ENCODE measurements at regions not wholly inside any gene's neighbourhood (a gene's known extent, or its start where the extent isn't known, plus 50 kb on each side); places are given as distances from the start of the nearest gene placed in this dataset.

- DNase-seq (ENCODE audit: low read depth, low spot score), result no peak
These were observed 212.2 kb upstream of the RAB4A start for GRCh38 chr1:229058729-229059128.

GRCh38 chr1:229059671-229060539, 211.0 kb upstream of the RAB4A start:
- DNase-seq (ENCODE audit: low read depth, low spot score), result no peak

- DNase-seq (ENCODE audit: low read depth, low spot score), result no peak
These were observed 208.8 kb upstream of the RAB4A start for GRCh38 chr1:229062135-229062534.

DNA sequence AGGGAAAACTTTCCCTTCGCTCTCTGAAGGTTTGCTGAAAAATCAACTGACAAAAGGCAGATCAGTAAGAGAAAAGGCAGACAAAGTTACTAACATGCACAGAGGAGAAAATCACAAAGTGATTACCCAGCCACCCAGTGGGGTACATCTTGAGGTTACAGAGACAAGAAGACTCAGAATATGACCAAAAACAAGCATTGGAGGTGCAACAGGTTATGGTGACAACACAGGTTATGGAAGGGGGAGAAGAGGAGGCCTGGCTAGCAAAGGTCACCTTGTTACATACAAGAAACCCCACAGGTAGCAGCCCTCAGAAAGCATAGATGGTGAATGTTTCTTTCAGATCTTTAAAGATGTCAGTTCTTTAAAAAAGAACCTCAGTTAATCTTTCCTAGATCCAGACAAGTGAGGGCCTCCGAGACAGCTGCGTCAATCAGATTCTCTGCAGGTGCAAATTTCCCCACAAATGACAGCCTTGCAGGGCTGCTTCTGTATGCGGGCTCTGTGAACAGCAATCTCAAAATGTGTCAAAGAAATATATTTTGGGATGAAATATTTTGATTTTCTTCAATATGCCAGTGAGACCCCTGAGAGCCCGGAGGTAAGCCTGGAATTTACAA, 207.6 kb upstream of the RAB4A start:
- DNase-seq (ENCODE audit: low read depth, low spot score), result no peak

- DNase-seq (ENCODE audit: low read depth, low spot score), result no peak
These were observed 206.4 kb upstream of the RAB4A start for GRCh38 chr1:229064320-229065168.

- no peak for DNase-seq (ENCODE audit: low read depth, low spot score)
These were observed 205.3 kb upstream of the RAB4A start for GRCh38 chr1:229065613-229066012.

- DNase-seq (ENCODE audit: low read depth, low spot score), result no peak
These were observed 204.3 kb upstream of the RAB4A start for GRCh38 chr1:229066591-229066990.

DNA sequence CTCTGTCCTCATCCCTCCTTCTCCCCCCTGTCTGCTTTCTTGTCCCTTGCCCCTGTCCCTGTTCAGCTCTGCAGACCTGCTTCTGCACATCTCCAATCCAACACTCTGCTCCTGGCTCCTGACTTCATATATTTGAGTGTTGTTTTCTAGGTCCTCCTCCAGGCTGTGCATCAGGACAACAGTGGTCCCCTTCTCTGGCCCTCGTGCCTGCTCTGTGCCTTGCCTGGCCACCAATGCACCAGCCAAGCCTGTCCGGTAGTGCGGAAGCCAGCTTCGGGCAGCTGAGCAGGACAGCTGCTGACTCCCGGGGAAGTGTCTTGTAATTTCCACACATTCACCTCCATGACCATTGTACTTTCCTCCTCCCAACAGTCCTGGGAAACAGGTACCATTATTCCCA, 203.4 kb upstream of the RAB4A start:
- no peak for DNase-seq (ENCODE audit: low read depth, low spot score)

DNA sequence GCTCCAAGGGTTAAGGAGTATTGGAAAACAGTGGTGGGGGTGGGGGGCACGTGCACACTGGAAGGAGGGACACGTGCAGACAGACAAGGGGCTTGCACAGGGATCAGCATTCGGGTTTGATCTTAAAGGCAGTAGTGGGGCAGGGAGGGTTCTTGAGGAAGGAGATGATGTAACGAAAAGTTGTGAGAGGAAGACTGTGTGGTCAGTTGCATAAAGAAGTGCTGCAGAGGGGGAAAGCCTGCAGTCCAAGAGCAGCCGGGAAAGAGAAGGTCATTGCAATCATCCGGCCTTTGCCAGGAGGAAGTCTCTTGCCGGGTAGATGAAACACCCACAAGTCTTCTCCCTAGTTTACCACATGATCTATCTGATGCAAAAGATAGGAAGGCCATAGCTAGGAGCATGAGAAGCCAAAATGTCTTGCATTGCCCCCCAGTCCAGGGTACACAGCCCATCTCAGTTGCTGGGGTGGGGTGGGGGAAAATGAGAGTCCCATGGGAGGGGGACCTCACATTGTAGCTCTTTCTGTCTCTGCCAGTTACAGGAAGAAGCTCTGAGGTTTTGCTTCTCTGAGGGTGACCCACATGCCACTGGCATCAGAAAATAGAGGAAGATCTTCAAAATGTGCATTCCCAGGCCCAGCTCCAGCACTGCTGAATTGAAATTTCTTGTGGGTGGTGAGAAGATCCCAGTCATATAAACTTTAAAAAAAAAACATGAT, 202.5 kb upstream of the RAB4A start:
- DNase-seq (ENCODE audit: low read depth, low spot score), result no peak

DNA sequence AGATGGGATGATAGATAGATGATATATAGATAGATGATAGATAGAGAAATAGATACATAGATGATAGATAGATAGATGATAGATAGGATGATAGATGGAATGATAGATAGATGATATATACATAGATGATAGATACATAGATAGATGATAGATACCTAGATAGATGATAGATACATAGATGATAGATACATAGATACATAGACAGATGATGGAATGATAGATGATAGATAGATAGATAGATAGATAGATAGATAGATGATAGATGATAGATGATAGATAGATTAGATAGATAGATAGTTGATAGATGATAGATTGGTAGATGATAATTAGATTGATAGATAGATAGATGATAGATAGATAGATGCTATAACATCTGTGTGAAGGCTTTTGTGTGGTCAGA, 201.7 kb upstream of the RAB4A start:
- no peak for DNase-seq (ENCODE audit: low read depth, low spot score)

- DNase-seq (ENCODE audit: low read depth, low spot score), result no peak
These were observed 200.7 kb upstream of the RAB4A start for GRCh38 chr1:229070168-229070567.

- no peak for DNase-seq (ENCODE audit: low read depth, low spot score)
These were observed 197.7 kb upstream of the RAB4A start for GRCh38 chr1:229073251-229073650.

DNA sequence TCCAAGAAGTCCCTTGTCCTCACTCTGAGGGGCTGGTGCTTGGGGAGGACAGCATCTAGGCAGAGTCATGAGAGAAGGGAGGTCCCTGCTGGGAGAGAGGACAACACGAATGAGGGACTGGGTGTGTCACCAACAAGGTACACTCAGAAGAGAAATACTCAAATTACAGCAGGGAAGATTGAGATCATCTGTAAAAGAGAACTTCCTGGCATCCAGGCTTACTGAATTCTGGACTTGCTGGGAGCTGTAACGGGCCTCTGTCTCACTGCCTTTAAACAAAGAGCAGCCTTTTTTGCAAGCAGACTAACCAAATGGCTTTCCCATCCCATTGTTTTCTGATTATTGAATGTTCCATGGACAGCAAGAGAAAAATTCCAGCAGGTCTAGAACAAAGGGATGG, 195.7 kb upstream of the RAB4A start:
- DNase-seq (ENCODE audit: low read depth, low spot score), result no peak

- no peak for DNase-seq (ENCODE audit: low read depth, low spot score)
These were observed 195.2 kb upstream of the RAB4A start for GRCh38 chr1:229075716-229076115.

DNA sequence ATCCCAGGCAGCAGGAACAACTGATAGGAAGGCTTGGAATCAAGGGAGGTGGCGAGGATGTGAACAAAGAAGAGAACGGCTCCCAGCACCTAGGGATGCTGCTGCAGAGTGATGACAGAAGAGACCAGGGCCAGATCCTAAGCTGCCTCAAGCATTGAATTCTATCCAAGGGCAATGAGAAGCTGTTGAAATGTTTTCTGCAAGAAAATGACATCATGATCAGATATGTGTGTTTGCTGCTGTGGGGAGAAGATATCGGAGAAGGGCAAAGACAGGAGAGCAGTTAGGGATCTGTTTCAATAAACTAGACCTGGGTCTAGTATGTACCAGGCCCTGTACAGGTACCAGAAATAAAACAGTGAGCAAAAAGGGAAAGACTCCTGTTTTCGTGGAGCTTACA, 194.7 kb upstream of the RAB4A start:
- no peak for DNase-seq (ENCODE audit: low read depth, low spot score)

GRCh38 chr1:229079016-229079595, 191.8 kb upstream of the RAB4A start:
- no peak for DNase-seq (ENCODE audit: low read depth, low spot score)

DNA sequence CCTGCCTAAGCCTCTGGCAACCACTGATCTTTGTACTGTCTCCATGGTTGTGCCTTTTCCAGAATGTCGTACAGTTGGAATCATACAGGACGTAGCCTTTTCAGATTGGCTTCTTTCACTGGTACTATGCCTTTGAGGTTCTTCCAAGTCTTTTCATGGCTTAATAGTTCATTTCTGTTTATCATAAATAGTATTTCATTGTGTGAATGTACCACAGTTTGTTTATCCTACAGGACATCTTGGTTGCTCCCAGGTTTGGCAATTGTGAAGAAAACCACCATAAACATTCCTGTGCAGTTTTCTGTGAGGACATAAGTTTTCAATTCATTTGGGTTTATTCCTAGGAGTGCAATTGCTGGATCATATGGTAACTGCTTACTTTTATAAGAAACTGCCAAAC, 190.6 kb upstream of the RAB4A start:
- no peak for DNase-seq (ENCODE audit: low read depth, low spot score)

DNA sequence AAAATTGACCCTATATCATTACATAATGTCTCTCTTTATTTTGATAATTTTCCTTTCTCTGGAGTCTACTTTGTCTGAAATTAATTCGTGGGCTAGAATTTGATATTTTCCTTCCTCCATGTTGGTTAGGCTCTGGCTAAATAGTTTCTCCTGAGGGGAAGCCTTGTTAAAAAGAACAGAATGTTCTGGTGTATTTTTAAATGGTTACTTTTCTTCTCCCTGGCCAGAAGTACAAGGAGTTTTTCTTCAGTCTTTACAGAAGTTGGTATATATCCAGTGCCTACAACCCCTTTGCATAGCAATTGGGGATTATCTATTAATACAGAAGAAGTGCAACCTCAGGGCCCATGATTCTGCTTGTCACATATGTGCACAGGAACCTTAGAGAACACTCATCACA, 185.6 kb upstream of the RAB4A start:
- DNase-seq (ENCODE audit: low read depth, low spot score), result no peak

- DNase-seq (ENCODE audit: low read depth, low spot score), result no peak
These were observed 184.8 kb upstream of the RAB4A start for GRCh38 chr1:229086091-229086490.

DNA sequence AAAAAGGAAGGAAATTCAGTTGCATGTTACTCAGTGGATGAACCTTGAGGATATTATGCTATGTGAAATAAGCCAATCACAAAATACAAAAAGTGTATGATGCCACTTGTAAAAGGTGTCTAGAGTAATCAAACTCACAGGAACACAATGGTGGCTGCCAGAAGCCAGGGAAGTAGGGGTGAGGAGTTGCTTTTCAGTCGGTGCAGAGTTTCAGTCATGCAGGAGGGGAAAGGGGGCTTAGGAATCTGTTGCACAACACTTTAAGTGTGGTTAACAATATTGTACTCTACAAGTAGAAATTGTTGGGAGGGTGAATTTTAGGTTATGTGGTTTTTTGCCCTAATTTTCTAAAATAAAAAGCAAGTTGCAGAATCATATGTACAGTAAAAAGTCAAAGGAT, 184.2 kb upstream of the RAB4A start:
- no peak for DNase-seq (ENCODE audit: low read depth, low spot score)

DNA sequence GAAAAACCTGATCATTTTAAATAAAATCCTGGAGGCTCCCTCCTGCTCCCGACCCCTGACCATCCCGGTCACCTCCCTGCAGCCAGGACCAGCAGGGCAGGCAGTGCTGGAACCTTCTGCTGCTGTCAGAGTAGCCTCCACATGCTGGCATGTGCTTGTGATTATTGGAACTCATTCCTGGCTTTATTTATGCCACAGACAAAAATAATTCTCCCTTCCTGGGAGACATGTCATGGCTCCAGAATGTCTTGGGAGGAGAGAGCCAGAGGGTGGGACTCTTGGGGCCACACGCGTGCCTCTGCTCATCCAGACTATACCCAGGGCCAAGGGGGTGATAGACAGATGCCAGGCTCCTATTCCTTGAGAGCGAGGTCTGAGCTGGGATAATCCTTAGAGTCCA, 183.6 kb upstream of the RAB4A start:
- no peak for DNase-seq (ENCODE audit: low read depth, low spot score)
